ENCODE measurements at regions not wholly inside any gene's neighbourhood (a gene's known extent, or its start where the extent isn't known, plus 50 kb on each side); places are given as distances from the start of the nearest gene placed in this dataset.

GRCh38 chr5:145585443-145586148 is 249.5 kb downstream of the PRELID2 start (continued):
- TF ChIP-seq, protein P1, sequence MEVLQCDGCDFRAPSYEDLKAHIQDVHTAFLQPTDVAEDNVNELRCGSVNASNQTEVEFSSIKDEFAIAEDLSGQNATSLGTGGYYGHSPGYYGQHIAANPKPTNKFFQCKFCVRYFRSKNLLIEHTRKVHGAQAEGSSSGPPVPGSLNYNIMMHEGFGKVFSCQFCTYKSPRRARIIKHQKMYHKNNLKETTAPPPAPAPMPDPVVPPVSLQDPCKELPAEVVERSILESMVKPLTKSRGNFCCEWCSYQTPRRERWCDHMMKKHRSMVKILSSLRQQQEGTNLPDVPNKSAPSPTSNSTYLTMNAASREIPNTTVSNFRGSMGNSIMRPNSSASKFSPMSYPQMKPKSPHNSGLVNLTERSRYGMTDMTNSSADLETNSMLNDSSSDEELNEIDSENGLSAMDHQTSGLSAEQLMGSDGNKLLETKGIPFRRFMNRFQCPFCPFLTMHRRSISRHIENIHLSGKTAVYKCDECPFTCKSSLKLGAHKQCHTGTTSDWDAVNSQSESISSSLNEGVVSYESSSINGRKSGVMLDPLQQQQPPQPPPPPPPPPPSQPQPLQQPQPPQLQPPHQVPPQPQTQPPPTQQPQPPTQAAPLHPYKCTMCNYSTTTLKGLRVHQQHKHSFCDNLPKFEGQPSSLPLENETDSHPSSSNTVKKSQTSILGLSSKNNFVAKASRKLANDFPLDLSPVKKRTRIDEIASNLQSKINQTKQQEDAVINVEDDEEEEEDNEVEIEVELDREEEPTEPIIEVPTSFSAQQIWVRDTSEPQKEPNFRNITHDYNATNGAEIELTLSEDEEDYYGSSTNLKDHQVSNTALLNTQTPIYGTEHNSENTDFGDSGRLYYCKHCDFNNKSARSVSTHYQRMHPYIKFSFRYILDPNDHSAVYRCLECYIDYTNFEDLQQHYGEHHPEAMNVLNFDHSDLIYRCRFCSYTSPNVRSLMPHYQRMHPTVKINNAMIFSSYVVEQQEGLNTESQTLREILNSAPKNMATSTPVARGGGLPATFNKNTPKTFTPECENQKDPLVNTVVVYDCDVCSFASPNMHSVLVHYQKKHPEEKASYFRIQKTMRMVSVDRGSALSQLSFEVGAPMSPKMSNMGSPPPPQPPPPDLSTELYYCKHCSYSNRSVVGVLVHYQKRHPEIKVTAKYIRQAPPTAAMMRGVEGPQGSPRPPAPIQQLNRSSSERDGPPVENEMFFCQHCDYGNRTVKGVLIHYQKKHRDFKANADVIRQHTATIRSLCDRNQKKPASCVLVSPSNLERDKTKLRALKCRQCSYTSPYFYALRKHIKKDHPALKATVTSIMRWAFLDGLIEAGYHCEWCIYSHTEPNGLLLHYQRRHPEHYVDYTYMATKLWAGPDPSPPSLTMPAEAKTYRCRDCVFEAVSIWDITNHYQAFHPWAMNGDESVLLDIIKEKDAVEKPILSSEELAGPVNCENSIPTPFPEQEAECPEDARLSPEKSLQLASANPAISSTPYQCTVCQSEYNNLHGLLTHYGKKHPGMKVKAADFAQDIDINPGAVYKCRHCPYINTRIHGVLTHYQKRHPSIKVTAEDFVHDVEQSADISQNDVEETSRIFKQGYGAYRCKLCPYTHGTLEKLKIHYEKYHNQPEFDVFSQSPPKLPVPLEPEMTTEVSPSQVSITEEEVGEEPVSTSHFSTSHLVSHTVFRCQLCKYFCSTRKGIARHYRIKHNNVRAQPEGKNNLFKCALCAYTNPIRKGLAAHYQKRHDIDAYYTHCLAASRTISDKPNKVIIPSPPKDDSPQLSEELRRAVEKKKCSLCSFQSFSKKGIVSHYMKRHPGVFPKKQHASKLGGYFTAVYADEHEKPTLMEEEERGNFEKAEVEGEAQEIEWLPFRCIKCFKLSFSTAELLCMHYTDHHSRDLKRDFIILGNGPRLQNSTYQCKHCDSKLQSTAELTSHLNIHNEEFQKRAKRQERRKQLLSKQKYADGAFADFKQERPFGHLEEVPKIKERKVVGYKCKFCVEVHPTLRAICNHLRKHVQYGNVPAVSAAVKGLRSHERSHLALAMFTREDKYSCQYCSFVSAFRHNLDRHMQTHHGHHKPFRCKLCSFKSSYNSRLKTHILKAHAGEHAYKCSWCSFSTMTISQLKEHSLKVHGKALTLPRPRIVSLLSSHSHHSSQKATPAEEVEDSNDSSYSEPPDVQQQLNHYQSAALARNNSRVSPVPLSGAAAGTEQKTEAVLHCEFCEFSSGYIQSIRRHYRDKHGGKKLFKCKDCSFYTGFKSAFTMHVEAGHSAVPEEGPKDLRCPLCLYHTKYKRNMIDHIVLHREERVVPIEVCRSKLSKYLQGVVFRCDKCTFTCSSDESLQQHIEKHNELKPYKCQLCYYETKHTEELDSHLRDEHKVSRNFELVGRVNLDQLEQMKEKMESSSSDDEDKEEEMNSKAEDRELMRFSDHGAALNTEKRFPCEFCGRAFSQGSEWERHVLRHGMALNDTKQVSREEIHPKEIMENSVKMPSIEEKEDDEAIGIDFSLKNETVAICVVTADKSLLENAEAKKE (CRISPR knock-in tag; IDR thresholded peaks at IDR 0.05): no peak
- TF ChIP-seq, protein P2, sequence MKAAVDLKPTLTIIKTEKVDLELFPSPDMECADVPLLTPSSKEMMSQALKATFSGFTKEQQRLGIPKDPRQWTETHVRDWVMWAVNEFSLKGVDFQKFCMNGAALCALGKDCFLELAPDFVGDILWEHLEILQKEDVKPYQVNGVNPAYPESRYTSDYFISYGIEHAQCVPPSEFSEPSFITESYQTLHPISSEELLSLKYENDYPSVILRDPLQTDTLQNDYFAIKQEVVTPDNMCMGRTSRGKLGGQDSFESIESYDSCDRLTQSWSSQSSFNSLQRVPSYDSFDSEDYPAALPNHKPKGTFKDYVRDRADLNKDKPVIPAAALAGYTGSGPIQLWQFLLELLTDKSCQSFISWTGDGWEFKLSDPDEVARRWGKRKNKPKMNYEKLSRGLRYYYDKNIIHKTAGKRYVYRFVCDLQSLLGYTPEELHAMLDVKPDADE (IDR thresholded peaks at IDR 0.05): no peak

DNA sequence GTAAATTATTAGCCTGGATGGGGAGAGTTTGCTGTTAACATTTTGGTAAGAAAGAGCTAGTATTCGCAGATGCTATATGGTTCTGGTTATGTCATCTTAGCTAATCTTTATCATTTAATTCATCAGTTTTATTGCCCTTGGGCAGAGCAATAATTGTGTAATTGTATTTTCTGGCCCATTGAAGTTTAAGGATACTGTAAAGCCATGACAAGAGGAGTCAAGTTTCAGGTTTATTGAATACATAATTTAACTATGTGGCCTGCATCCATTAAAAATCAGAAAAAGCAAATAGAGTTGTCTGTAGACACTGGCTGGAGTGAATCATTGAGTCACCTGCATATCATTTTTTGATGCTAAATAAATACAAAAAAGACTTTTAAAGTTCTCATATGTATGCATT is 255.8 kb downstream of the PRELID2 start:
- no peak overlapping the region for H3K27ac Mint-ChIP-seq
- DNase-seq (ENCODE audit: low spot score) (no peak), ATAC-seq (no peak)
- Histone ChIP-seq H3K4me1 (ENCODE audit: insufficient read depth) (no peaks in the 10 kb centered on the region), H3K4me2 (no peak overlapping the region), H2AFZ (no peak overlapping the region), H3K27ac (ENCODE audit: low read depth) (no peak overlapping the region), H3K9me2 (ENCODE audit: insufficient read depth) (no peaks in the 10 kb centered on the region), H3K36me3 (ENCODE audit: insufficient read depth) (no peaks in the 10 kb centered on the region), H4K20me1 (replicated peaks; ENCODE audit: insufficient read depth) (no peaks in the 10 kb centered on the region), H3F3A (replicated peaks; ENCODE audit: low read depth) (no peaks in the 10 kb centered on the region), H3K27me3 (ENCODE audit: insufficient read depth) (no peaks in the 10 kb centered on the region), H3K79me2 (replicated peaks; ENCODE audit: insufficient read depth) (no peaks in the 10 kb centered on the region), H3K4me3 (no peak overlapping the region)
- no peaks in the 10 kb centered on the region for H3K9me3 Mint-ChIP-seq
- H3K27me3 Mint-ChIP-seq (ENCODE audit: insufficient read depth, low read depth, poor library complexity): no peaks in the 10 kb centered on the region
- H3K4me1 Mint-ChIP-seq: peaks cover 3% of the 10 kb centered on the region; the same call in 2 of the 3 replicates
- no peaks in the 10 kb centered on the region for H3K36me3 Mint-ChIP-seq (ENCODE audit: low read depth)
- H3K4me3 Mint-ChIP-seq: no peak overlapping the region
- TF ChIP-seq, protein P2 (IDR thresholded peaks at IDR 0.05): no peak
- TF ChIP-seq, protein P1 (CRISPR knock-in tag; IDR thresholded peaks at IDR 0.05): no peak
- no peak for TF ChIP-seq STAT1 (IDR thresholded peaks at IDR 0.05; ENCODE audit: unreplicated experiment)
- no peak for TF ChIP-seq POLR2AphosphoS5 (IDR thresholded peaks at IDR 0.05; ENCODE audit: low read depth)
- TF ChIP-seq ZNF331 (CRISPR knock-in tag; IDR thresholded peaks at IDR 0.05; ENCODE audit: low read depth): no peak

All from GM23338 (cell line).